ENCODE measurements at regions not wholly inside any gene's neighbourhood (a gene's known extent, or its start where the extent isn't known, plus 50 kb on each side); places are given as distances from the start of the nearest gene placed in this dataset.
"Not testable (repeated sequence)": the region's sequence is repeated elsewhere in the genome, so short reads cannot be mapped to it uniquely, and the experiment has no call there.

DNA sequence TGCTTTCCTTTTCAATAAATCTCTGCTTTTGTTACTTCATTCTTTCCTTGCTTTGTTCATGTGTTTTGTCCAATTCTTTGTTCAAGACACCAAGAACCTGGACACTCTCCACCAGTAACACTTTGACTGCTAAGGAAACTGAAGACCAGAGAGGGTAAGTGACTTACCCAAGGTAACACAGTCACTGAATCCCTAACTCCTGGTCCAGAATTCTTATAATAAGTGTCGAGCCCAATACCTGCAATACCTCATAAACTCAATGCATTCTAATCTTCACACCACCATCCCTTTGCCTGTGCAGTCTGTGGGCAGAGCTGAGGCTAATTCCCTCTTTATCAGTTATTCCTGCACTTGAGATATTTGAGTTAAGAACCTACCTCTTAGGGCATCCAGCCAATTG, 237.8 kb downstream of the UACA start:
- DNase-seq = no peak

DNA sequence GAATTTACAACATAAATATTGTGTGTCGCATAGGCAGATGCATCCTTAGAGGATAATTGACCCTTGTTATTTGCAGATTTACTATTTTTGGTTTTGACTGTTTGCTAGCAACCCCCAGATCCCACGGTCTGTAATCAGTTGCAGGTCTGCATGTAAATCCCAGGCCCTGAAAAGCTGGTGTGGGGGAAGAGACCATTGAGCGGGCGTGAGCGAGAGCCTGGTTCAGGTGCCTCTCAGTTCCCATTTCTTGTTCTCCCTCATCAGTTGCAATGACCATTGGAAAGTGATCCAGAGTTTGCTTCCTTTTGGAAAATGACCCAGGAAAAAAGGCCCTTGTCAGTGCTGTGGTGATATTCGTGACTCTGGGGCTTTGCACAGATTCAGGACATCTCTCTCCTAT, 238.9 kb downstream of the UACA start:
- DNase-seq = no peak

DNA sequence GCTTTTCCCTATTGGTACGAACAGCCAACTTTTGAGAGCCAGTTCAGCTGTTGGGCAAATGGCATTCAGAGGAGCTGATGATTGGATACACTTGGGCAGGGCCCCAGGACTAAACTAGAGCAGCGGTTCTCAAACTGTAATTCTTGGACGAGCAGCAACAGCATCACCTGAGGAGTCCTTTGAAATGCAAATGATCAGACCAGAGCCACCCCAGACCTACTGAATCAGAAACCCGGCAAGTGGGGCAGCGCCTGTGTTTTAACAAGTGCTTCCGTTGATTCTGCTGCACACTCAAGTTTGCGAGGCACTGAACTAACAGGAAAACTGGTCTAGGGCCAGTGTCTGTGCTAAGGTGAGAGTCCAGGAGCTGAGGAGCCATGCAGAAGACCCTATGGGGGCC, 239.7 kb downstream of the UACA start:
- no peak for DNase-seq

DNA sequence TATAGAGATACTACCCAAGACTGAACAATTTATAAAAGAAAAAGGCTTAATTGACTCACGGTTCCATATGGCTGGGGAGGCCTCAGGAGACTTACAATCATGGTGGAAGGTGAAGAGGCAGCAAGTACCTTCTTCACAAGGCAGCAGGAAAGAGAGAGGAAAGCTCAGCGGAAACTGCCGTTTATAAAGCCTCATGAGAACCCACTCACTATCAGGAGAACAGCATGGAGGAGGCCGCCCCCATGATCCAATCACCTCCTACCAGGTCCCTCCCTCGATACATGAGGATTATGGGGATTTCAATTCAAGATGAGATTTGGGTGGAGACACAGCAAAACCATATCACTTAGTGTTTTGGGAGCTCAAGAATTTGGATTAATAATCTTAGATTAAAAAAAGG, 240.2 kb downstream of the UACA start:
- no peak for DNase-seq

DNA sequence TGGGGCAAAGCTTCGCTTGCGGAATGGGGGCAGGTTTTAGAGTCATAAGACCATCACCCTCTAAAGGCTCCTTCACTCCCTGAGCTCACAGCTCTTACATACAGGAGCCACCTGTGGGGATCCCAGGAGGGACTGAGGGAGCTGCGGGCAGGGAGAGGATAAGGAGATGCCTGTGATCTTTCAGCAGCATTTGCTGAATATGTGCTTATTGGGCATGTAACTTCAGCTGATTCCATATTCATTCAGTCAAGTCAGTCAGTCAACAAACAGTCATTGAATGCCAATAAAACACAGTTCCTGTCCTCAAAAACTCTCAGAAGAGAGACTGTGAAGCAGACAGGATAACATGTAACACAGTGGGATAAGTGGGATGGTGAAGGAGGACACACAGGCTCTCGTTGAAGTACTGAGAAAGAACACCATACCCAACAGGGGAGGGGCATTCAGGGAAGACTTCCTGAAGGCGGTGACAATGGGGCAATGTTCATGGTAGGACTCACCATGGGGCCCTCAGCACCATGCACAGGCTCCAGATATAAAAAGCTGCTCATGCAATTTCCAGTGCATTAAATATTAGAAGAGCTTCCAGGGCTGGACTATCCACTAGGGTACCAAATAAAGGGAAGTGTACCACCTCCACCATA, 240.9 kb downstream of the UACA start:
- no peak for DNase-seq

DNA sequence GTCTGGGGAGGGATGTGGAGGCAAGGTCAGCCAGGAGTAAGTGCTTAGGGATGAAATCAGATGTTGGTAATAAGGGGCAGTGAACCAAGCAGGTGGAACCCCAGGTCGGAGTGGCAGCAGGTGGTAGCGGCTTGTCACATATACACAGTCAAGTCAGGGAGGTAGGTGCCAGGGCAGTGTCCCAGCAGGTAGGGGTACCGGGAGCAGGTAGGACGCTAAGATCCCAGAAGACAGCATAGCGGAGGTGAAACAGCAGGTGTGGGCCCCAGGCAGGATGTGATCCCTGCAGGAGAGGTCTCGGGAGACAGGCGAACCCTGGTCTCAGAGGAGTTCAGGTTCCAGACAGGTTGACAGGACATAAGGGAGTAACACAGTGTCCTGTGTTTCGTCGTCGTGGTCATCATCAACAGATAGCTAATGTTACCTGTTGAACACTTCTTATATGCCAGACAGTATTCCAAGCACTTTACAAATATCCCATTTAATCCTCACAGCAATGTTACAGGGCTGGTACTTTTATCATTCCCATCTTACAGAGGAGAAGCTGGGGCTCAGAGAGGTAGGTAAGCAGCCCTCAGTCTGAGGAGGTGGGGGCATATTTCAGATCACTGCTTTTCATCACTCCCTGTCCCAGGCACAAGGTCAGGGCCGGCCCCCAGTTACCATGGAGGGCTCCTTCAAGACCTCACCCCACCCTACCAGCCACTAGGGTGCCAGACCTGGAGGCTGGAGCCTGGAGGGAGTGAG, 241.6 kb downstream of the UACA start:
- DNase-seq = no peak

DNA sequence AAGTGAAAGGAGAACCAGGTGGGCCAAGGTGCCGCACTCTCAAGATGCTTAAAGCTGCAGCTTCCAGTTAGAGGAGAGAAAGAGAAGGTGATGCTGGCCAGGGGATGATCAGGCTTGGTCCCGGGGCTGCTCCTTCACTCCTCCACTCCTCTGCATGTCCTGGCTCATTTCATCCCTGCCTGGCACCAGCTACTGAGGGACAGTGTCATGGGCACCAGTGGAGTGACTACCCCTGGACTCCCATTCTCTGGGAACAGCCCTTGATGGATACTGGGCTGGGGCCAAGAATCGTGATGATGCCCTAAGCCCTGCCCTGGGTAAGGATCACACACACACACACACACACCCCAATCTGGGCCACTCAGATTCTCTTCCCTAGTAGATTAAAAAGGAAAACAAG, 243.7 kb downstream of the UACA start:
- no peak for DNase-seq

DNA sequence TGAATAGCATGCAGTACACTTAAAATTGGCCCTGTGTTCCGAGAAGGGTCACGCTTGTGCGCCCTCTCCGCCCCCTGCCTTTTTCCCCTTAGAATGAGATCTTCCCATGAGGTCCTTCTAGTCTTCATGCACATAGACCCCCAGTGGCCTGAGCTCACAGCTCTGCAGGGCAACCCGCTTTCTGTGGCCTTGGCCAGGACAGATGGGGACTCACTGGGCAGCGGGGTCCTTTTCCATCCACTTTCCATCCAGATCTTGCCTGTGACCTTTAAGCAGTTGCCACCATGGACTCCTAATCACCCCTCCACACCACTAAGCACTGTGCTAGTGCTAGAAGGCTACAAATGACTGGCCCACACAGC, 244.4 kb downstream of the UACA start:
- no peak for DNase-seq

DNA sequence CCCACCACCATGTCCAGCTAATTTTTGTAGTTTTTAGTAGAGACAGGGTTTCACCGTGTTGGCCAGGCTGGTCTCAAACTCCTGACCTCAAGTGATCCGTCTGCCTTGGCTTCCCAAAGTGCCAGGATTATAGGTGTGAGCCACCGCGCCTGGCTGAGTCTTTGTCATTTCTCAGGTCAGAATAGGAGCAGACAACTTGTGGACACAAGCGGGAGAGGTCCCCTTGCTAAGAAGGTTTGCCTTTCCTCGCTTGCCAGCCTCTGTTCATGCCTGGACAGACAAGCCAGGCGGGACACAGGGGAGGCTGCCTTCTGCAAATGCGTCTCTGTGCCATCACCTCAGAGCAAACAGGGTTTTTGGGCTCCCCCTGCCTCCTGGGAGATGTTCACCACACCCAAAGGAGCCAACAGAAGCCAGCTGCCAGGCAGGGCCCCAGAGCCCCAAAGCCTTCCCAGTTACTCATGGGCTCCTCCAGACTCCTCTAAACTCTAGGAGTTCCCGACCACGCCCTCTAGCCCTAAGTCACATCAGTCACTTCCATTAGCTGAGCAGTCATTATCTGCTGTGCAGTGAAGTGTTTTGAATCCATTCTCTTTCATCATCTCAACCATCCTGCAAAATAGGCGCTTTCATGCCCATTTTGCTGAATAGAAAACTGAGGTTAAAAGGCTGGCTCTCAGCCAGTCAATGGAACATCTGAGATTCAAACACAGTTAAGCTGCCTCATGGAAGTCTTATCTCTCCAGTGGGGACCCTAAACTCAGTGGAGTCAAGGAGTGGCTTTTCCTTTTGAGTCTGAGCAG, 245.0 kb downstream of the UACA start:
- DNase-seq = no peak

DNA sequence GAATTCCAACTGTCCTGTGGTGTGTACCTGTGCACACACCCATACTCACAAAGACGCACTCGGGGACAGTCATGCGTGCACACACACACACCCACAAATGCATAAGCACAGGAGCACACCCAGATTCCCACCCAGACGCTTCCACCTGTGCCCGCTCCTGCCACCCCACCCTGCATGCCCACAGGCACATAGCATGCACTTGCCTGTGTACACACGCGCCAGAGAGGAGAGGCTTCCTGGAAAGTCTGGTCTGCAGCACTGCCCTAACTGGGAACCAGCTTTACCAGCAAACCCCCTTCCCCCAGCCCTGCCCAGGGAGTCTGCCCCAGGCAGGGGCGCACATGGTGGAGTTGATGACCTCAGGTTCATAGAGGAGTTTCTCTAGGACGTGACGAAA, 246.2 kb downstream of the UACA start:
- no peak for DNase-seq

DNA sequence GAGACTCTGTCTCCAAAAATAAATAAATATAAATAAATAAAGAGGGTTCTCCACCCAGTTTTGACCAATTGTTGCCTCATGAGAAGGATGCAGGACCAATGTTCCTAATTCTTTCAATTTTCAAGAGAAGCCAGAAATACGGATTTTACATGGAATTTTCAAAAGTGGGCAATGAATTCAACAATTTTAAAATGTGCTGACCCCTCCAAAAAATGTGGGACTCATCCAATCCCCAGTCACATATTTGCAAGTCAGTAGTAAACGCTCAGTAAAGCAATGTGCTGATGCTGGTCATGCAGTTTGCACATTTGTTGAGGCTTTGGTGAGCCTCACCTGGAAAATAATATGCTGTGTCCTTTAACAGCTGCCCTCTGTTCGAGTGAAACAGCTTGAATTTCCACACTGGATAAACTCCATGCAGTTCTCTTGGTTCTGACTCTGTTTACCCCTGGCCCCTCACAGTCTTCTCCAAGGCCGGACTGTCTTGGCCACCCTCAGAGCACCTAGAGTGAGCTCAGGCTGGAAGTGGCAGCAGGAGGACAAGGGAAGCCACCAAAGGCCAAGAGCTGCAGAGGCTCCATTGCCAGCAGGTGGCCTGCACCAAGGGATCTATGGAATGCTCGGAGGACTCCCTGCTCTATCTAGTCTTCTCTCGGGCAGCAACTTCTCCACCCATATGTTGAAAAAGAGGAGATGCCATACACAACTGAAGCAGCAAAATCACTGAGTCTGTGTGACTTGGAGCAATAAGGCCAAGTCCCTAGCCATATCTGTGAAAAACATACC, 246.8 kb downstream of the UACA start:
- DNase-seq = no peak

DNA sequence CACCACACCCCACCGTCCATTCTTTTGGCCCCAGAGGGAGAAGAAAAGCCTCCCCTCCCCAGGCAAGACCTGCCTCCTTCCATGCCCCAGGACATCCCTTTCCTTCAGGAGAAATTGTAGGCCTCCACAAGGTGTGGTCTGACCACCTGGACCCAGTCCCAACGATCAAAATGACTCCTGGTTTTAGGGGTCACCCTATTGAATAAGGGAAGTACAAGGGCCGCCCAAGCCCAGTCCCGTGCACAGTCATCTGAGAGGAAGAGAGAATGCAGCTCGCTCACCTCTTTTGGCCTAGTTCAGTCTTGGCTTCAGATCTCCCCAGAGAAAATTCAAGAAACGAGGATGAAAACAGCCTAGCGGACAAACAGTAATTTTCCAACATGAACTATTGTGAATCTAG, 249.1 kb downstream of the UACA start:
- DNase-seq = no peak

DNA sequence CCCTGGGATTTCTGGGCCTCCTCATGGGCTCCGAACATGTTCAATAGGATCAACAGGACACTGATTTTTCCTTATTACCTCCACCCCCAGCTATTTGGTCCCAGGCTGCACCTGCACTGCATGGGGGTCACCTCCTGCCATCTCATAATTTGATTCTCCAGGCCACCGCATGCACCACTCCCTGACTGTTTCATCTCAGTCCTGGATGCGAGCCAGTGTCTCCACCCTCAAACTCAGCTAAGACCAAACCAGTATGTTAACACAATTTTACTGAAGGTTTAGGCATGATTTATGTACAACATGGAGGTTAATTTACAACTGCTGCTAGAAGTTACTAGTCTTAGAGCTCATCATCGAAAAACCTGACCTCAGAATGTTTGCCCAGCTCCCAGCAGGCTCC, 249.5 kb downstream of the UACA start:
- DNase-seq = no peak

DNA sequence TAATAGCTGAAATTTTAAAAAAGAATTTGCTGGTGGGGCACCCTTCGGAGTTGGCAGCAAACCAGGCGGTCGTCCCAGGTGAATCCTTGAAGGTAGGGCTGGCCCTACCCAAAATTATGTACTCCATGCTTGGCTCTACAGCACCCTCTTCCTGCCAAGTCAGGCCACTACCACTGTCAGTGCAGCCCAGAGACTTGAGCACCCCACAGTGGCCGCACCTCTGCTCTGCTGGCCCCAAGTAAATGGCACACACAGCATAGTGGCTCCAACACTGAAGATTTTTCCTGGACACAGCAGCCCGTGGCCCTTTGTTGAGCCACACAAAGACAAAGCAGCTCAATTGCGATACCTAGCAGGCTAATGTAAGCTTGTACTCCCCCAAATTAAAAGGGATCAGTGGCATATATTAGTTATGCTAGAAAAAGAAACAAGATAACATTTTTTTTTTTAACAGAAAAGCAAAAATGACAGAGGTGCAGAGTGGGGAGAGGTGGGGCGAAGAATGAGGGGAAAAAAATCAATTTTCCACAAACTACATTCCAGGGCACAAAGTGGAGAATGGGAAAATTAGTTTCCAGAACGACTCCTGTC, 250.5 kb downstream of the UACA start:
- no peak for DNase-seq

DNA sequence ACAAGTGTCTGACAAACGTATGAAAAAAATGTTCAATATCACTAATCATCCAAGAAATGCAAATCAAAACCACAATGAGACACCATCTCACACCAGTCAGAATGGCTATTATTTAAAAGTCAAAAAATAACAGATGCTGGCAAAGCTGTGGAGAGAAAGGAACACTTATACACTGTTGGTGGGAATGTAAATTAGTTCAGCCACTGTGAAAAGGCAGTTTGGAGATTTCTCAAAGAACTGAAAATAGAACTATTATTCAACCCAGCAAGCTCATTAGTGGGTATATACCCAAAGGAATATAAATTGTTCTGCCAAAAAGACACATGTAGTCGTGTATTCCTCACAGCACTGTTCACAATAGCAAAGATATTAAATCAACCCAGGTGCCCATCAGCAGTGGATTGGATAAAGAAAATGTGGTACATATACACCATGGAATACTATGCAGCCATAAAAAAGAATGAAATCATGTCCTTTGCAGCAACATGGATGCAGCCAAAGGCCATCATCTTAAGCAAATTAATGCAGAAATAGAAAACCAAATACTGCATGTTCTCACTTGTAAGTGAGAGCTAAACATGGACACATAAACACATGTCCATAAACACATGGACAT, 251.3 kb downstream of the UACA start:
- not testable (repeated sequence) for DNase-seq

DNA sequence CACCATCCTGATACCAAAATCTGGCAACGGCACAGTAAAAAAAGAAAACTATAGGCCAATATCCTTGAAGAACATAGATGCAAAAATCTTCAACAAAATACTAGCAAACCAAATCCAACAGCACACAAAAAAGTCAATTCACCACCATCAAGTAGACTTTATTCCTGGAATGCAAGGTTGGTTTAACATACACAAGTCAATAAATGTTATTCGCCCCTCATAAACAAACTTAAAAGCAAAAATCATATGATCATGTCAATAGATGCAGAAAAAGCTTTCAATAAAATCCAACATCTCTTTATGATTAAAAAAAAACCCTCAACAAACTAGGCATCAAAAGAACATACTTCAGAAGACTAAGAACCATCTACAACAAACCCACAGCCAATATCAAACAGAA, 252.9 kb downstream of the UACA start:
- DNase-seq = no peak

DNA sequence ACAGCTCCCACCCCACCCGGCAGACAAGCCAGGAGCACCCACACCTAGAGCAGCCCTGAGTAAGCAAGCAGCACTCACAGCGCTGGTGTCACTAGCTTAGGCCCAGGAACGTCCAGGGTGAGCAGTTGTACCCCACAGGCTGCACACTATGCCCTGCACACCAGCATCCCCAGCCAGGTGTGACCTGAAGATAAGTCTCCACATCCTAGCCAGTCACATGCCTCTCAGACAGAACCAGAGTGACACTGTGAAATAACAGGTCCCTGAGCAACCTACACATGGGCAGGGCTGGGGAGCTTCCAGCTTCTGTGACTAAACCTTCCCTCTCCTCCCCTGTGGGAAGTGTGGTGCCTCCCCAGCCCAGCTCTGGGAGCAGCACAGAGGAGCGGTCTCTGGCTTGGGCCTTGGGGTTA, 253.6 kb downstream of the UACA start:
- DNase-seq = no peak

DNA sequence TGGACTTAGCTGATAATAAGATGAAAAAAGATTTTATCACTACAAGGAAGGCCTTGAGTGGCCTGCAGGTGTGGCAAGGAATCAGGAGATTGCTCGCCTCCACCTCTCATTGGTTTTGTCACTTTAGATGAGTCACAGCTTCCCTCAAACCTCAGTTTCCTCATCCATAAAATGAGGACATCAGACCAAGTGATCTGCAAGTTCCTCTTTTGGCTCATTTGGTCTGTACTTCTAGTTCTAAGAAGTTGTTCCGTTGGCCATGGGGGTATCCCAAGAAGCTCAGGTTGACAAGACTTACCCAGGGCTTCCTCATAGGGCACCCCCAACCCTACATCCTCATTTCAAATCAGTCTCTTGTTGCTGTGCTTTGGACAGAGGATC, 254.1 kb downstream of the UACA start:
- no peak for DNase-seq

DNA sequence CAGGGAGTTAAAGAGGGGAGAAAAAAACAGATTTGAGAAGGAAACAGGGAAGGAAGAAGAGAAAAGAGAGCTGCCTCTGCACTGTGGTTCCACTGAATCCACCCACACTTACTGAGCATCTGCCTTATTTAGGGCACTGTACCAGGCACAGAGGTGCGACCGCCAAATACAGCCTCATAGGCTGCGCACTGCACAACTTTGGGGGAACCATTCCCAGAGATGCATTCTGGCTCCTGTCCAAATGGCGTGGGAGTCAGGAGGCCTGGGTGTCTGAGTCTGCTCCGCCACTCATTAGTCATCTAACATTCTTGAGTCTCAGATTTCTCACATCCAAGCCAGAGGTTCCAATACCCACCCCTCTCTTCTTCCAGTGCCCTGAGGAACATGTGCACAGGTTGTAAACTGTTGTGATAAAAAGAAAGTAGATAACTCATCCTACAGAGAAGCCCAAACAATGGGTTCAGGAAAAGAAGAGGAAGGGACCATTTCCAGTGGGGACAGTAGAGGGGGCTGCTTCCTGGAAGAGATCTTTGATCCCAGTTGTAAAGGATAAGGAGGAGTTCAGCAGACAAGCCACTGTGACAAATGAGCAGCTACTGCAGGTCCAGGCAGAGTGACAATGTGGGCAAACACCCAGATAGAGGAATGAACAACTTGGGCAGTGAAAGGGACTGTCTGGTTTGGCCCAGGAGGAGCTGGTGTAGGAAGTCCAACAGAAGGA, 254.6 kb downstream of the UACA start:
- DNase-seq = peak in 1 of 3 donors; percentile 70

DNA sequence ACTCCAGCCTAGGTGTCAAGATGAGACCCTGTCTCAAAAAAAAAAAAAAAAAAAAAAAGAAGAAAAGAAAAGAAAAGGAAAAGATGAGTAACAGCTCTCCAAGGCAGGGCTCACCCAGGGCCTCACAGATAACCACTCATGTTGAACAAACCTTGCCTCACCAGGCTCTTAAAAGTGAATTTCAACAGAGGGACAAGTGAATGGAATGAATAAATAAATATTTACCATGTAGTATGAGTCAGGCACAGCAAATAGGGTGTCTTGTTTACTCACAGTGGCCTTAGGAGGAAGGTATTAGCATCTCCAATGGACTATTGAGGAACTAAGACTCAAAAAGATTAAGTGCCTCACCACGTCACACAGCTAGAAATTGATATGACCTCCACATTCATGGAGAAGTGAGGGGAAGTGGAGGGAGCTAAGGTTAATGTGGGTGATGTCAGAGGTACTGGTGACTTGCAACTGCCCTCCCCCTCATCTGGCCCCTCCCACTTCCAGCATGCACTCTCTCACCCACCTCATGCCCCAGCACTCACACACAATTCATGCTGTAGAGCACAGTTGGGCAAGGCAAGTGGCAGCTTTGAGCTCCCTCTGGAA, 255.5 kb downstream of the UACA start:
- DNase-seq = no peak

Data from muscle of back (tissue), 3 donors.